ENCODE measurements at regions not wholly inside any gene's neighbourhood (a gene's known extent, or its start where the extent isn't known, plus 50 kb on each side); places are given as distances from the start of the nearest gene placed in this dataset.

DNA sequence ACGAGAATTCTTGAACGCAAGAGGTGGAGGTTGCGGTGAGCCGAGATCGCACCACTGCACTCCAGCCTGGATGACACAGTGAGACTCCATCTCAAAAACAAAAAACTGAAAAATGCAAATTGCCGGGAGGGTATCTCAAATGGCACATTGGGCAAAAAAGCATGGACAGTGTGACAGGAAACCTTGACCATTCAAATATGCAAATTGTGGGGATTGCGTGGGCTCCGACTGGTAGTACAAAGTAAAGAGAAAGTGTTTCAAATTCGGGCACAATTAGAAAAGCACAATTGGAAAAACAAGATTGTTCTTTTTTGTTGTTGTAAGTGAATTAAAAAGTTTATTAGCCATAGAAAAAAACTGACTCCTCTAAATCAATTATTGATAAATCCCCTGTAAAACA lies 56.7 kb upstream of the NUP160 start:
- peaks cover 0 to 2% of the 10 kb centered on the region in 2 experiments; a peak in 1 of 4 replicates for H3K4me1 ChIP-seq (ENCODE audit: control insufficient read depth in 1 of 2, insufficient read depth in 2 of 2, low read depth in 1 of 2, low read length in 1 of 2)
- no peaks in the 10 kb centered on the region for H3K9me3 ChIP-seq
- no peaks in the 10 kb centered on the region for H3K79me2 ChIP-seq (ENCODE audit: insufficient read depth)
- no peak for DNase-seq
- H3F3A ChIP-seq (replicated peaks; ENCODE audit: insufficient read depth): no peaks in the 10 kb centered on the region
- no peak overlapping the region for H2AFZ ChIP-seq (ENCODE audit: low read depth)
- H3K36me3 ChIP-seq (replicated peaks in 1 of 2; ENCODE audit: control insufficient read depth in 1 of 2, insufficient read depth in 2 of 2, low read length in 1 of 2): no peaks in the 10 kb centered on the region
- H4K20me1 ChIP-seq (ENCODE audit: insufficient read depth): no peaks in the 10 kb centered on the region
- CTCF ChIA-PET: interaction anchor here (0.7 kb wide), 1 partner anchor 30 kb away, joined by 4 read pairs; no protein-coding TSS in a partner anchor
- H3K4me2 ChIP-seq: no peak overlapping the region
- POLR2A ChIA-PET: no interaction called here
- H3K27ac ChIP-seq (ENCODE audit: low read depth in 2 of 2, low read length in 1 of 2): no peak overlapping the region
- 89% methylated on average over 9 of the region's 9 CpGs for WGBS (ENCODE audit: low lambda C conversion rate)
- TF ChIP-seq GATA2 (CRISPR knock-in tag; IDR thresholded peaks at IDR 0.05) (no peak), SMC3 (IDR thresholded peaks at IDR 0.05; ENCODE audit: low read depth, low read length) (no peak), MEF2A (IDR thresholded peaks at IDR 0.05; ENCODE audit: borderline replicate concordance, low read depth) (no peak), JUND (IDR thresholded peaks at IDR 0.05) (no peak), GABPA (IDR thresholded peaks at IDR 0.05; ENCODE audit: low read depth) (no peak), TAF1 (IDR thresholded peaks at IDR 0.05; ENCODE audit: borderline replicate concordance, low read depth, low read length) (no peak), MXI1 (IDR thresholded peaks at IDR 0.05; ENCODE audit: low read depth, low read length) (no peak), CHD2 (IDR thresholded peaks at IDR 0.05; ENCODE audit: low read length, partially characterized antibody) (no peak), RCOR1 (IDR thresholded peaks at IDR 0.05; ENCODE audit: low read length) (no peak), NFIC (IDR thresholded peaks at IDR 0.05; ENCODE audit: borderline replicate concordance) (no peak)
- TF ChIP-seq, protein P1, sequence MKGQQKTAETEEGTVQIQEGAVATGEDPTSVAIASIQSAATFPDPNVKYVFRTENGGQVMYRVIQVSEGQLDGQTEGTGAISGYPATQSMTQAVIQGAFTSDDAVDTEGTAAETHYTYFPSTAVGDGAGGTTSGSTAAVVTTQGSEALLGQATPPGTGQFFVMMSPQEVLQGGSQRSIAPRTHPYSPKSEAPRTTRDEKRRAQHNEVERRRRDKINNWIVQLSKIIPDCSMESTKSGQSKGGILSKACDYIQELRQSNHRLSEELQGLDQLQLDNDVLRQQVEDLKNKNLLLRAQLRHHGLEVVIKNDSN (IDR thresholded peaks at IDR 0.05; ENCODE audit: borderline replicate concordance, low read depth): no peak
- TF ChIP-seq, protein P2, sequence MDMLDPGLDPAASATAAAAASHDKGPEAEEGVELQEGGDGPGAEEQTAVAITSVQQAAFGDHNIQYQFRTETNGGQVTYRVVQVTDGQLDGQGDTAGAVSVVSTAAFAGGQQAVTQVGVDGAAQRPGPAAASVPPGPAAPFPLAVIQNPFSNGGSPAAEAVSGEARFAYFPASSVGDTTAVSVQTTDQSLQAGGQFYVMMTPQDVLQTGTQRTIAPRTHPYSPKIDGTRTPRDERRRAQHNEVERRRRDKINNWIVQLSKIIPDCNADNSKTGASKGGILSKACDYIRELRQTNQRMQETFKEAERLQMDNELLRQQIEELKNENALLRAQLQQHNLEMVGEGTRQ (IDR thresholded peaks at IDR 0.05; ENCODE audit: borderline replicate concordance, low read depth, low read length): no peak
- H3K4me3 ChIP-seq (ENCODE audit: low read depth in 2 of 2, low read length in 1 of 2): no peak overlapping the region
- H3K27me3 ChIP-seq (ENCODE audit: insufficient read depth): no peaks in the 10 kb centered on the region
- no peaks in the 10 kb centered on the region for H3K9me2 ChIP-seq
- no peak overlapping the region for H3K9ac ChIP-seq

DNA sequence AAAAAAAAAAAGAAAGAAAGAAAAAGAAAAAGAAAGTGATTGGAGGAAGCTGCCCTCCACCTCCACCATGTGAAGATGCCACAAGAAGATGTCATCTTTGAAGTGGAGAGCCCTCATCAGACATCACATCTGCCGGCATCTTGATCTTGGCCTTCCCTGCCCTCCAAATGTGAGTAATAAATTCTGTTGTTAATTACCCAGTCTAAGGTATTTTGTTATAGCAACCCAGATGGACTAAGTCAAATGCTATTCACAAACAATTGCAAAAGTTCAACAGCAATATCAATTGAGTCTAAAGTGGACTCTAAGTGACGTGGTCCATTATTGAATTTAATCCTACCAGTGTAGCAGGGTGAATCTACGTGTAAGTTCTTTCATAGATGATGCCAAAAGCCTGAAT lies 55.9 kb upstream of the NUP160 start:
- DNase-seq: no peak
- no peaks in the 10 kb centered on the region for H3K79me2 ChIP-seq (ENCODE audit: insufficient read depth)
- no peak overlapping the region for H3K27ac ChIP-seq (ENCODE audit: low read depth in 2 of 2, low read length in 1 of 2)
- CTCF ChIA-PET: no interaction called here
- H3K27me3 ChIP-seq (ENCODE audit: insufficient read depth): no peaks in the 10 kb centered on the region
- no peaks in the 10 kb centered on the region for H4K20me1 ChIP-seq (ENCODE audit: insufficient read depth)
- no peak overlapping the region for H3K4me2 ChIP-seq
- H2AFZ ChIP-seq (ENCODE audit: low read depth): no peak overlapping the region
- 92% methylated on average over 3 of the region's 3 CpGs for WGBS (ENCODE audit: low lambda C conversion rate)
- H3K9me3 ChIP-seq: no peaks in the 10 kb centered on the region
- H3F3A ChIP-seq (replicated peaks; ENCODE audit: insufficient read depth): no peaks in the 10 kb centered on the region
- POLR2A ChIA-PET: no interaction called here
- H3K4me1 ChIP-seq (ENCODE audit: control insufficient read depth in 1 of 2, insufficient read depth in 2 of 2, low read depth in 1 of 2, low read length in 1 of 2): peaks cover 0 to 2% of the 10 kb centered on the region in 2 experiments; a peak in 1 of 4 replicates
- H3K4me3 ChIP-seq (ENCODE audit: low read depth in 2 of 2, low read length in 1 of 2): no peak overlapping the region
- H3K9me2 ChIP-seq: no peaks in the 10 kb centered on the region
- no peak overlapping the region for H3K9ac ChIP-seq
- H3K36me3 ChIP-seq (replicated peaks in 1 of 2; ENCODE audit: control insufficient read depth in 1 of 2, insufficient read depth in 2 of 2, low read length in 1 of 2): no peaks in the 10 kb centered on the region
- TF ChIP-seq, protein P3, sequence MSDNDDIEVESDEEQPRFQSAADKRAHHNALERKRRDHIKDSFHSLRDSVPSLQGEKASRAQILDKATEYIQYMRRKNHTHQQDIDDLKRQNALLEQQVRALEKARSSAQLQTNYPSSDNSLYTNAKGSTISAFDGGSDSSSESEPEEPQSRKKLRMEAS (IDR thresholded peaks at IDR 0.05; ENCODE audit: low read depth): no peak
- no peak for TF ChIP-seq EP300 (IDR thresholded peaks at IDR 0.05; ENCODE audit: borderline replicate concordance in 1 of 2, low read depth in 1 of 2, low read length in 1 of 2)
- TF ChIP-seq, protein P4, sequence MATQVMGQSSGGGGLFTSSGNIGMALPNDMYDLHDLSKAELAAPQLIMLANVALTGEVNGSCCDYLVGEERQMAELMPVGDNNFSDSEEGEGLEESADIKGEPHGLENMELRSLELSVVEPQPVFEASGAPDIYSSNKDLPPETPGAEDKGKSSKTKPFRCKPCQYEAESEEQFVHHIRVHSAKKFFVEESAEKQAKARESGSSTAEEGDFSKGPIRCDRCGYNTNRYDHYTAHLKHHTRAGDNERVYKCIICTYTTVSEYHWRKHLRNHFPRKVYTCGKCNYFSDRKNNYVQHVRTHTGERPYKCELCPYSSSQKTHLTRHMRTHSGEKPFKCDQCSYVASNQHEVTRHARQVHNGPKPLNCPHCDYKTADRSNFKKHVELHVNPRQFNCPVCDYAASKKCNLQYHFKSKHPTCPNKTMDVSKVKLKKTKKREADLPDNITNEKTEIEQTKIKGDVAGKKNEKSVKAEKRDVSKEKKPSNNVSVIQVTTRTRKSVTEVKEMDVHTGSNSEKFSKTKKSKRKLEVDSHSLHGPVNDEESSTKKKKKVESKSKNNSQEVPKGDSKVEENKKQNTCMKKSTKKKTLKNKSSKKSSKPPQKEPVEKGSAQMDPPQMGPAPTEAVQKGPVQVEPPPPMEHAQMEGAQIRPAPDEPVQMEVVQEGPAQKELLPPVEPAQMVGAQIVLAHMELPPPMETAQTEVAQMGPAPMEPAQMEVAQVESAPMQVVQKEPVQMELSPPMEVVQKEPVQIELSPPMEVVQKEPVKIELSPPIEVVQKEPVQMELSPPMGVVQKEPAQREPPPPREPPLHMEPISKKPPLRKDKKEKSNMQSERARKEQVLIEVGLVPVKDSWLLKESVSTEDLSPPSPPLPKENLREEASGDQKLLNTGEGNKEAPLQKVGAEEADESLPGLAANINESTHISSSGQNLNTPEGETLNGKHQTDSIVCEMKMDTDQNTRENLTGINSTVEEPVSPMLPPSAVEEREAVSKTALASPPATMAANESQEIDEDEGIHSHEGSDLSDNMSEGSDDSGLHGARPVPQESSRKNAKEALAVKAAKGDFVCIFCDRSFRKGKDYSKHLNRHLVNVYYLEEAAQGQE (IDR thresholded peaks at IDR 0.05; ENCODE audit: low read depth, low read length): no peak
- TF ChIP-seq, protein P5, sequence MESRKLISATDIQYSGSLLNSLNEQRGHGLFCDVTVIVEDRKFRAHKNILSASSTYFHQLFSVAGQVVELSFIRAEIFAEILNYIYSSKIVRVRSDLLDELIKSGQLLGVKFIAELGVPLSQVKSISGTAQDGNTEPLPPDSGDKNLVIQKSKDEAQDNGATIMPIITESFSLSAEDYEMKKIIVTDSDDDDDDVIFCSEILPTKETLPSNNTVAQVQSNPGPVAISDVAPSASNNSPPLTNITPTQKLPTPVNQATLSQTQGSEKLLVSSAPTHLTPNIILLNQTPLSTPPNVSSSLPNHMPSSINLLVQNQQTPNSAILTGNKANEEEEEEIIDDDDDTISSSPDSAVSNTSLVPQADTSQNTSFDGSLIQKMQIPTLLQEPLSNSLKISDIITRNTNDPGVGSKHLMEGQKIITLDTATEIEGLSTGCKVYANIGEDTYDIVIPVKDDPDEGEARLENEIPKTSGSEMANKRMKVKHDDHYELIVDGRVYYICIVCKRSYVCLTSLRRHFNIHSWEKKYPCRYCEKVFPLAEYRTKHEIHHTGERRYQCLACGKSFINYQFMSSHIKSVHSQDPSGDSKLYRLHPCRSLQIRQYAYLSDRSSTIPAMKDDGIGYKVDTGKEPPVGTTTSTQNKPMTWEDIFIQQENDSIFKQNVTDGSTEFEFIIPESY (IDR thresholded peaks at IDR 0.05; ENCODE audit: borderline replicate concordance, low read depth): no peak
- TF ChIP-seq, protein P6, sequence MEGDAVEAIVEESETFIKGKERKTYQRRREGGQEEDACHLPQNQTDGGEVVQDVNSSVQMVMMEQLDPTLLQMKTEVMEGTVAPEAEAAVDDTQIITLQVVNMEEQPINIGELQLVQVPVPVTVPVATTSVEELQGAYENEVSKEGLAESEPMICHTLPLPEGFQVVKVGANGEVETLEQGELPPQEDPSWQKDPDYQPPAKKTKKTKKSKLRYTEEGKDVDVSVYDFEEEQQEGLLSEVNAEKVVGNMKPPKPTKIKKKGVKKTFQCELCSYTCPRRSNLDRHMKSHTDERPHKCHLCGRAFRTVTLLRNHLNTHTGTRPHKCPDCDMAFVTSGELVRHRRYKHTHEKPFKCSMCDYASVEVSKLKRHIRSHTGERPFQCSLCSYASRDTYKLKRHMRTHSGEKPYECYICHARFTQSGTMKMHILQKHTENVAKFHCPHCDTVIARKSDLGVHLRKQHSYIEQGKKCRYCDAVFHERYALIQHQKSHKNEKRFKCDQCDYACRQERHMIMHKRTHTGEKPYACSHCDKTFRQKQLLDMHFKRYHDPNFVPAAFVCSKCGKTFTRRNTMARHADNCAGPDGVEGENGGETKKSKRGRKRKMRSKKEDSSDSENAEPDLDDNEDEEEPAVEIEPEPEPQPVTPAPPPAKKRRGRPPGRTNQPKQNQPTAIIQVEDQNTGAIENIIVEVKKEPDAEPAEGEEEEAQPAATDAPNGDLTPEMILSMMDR (IDR thresholded peaks at IDR 0.05): no peak
- no peak for TF ChIP-seq MXI1 (IDR thresholded peaks at IDR 0.05; ENCODE audit: low read depth, low read length)
- no peak for TF ChIP-seq YY1 (IDR thresholded peaks at IDR 0.05; ENCODE audit: low read depth)
- no peak for TF ChIP-seq EZH2phosphoT487 (IDR thresholded peaks at IDR 0.05; ENCODE audit: borderline replicate concordance, low read depth)
